Activated B cell treated with CpG ODN at 0.5 μM for 24 hours (primary cell): ENCODE measurements at regions not wholly inside any gene's neighbourhood (a gene's known extent, or its start where the extent isn't known, plus 50 kb on each side); places are given as distances from the start of the nearest gene placed in this dataset.

ENCODE experiments used
- ATAC-seq: fragments of 200-7000 bp; cut with Tn5 transposase; one replicate; pipeline ENCODE4 v1.10.0; 2021; ENCODE audit warnings: low read depth, mild to moderate bottlenecking, moderate library complexity
- CTCF ChIA-PET: fragments of 350-600 bp; sonication (Branson Sonifier 250); formaldehyde crosslinking; loops from one replicate; lab custom pipeline; 2021; ENCODE audit warnings: antibody characterized with exemption; lab: Charles Lee
- POLR2A ChIA-PET: fragments of 350-600 bp; sonication (Branson Sonifier 250); formaldehyde crosslinking; loops from one replicate; lab custom pipeline; 2021; ENCODE audit warnings: antibody characterized with exemption; lab: Charles Lee
- DNase-seq: peaks from one replicate; pipeline ENCODE4 v3.0.0; 2022
- H3K27ac Mint-ChIP-seq: one replicate; pipeline ENCODE4 v1.8.0; 2020; ENCODE audit warnings: mixed read lengths
- H3K27me3 Mint-ChIP-seq: one replicate; pipeline ENCODE4 v1.8.0; 2021; ENCODE audit warnings: mixed read lengths
- H3K36me3 Mint-ChIP-seq: one replicate; pipeline ENCODE4 v1.8.0; 2021; ENCODE audit warnings: low read depth, mixed read lengths
- H3K4me1 Mint-ChIP-seq: one replicate; pipeline ENCODE4 v1.8.0; 2021; ENCODE audit warnings: mixed read lengths
- H3K4me3 Mint-ChIP-seq: one replicate; pipeline ENCODE4 v1.8.0; 2020; ENCODE audit warnings: mild to moderate bottlenecking, mixed read lengths
- H3K9me3 Mint-ChIP-seq: one replicate; pipeline ENCODE4 v1.8.0; 2020; ENCODE audit warnings: mixed read lengths
- CTCF ChIP-seq: fragments of 200-600 bp; IDR thresholded peaks from one replicate; pipeline ENCODE4 v1.8.0; 2022; ENCODE audit warnings: antibody characterized with exemption, mild to moderate bottlenecking
- intact Hi-C: fragments of 100-400 bp; cut with micrococcal nuclease; formaldehyde crosslinking; loops from one replicate; pipeline ENCODE4 v1.15.1; 2024

- H3K9me3 Mint-ChIP-seq: no peaks in the 10 kb centered on the region
- intact Hi-C loops: no loop called here
- POLR2A ChIA-PET: interaction anchor here (0.7 kb wide), 1 partner anchor 10 kb away, joined by 3 read pairs; no protein-coding TSS in a partner anchor
Observed at GRCh38 chr5:32505756-32506155, 61.2 kb upstream of the ZFR start.

GRCh38 chr5:32504989-32505596 lies 60.6 kb upstream of the ZFR start:
- no peak for ATAC-seq
- Mint-ChIP-seq H3K27ac (no peak overlapping the region), H3K4me1 (peaks cover 15% of the 10 kb centered on the region), H3K36me3 (no peaks in the 10 kb centered on the region), H3K4me3 (no peak overlapping the region), H3K9me3 (no peaks in the 10 kb centered on the region), H3K27me3 (peaks cover 18% of the 10 kb centered on the region)
- CTCF ChIA-PET: interaction anchor here (1.7 kb wide), 1 partner anchor 85 kb away, joined by 8 read pairs; no protein-coding TSS in a partner anchor
- intact Hi-C loops: no loop called here
- POLR2A ChIA-PET: interaction anchor here (0.7 kb wide), 1 partner anchor 9 kb away, joined by 3 read pairs; no protein-coding TSS in a partner anchor
- TF ChIP-seq CTCF: no peak
- DNase-seq: no peak

More at GRCh38 chr5:32505756-32506155, 61.2 kb upstream of the ZFR start:
- H3K27me3 Mint-ChIP-seq: peaks cover 18% of the 10 kb centered on the region
- no peak for ATAC-seq
- no peaks in the 10 kb centered on the region for H3K36me3 Mint-ChIP-seq
- no peak overlapping the region for H3K27ac Mint-ChIP-seq
- CTCF ChIA-PET: interaction anchor here (1.7 kb wide), 1 partner anchor 84 kb away, joined by 8 read pairs; no protein-coding TSS in a partner anchor
- TF ChIP-seq CTCF: no peak
- no peak for DNase-seq
- H3K4me1 Mint-ChIP-seq: peaks cover 15% of the 10 kb centered on the region
- no peak overlapping the region for H3K4me3 Mint-ChIP-seq

GRCh38 chr5:32504329-32504988 lies 59.9 kb upstream of the ZFR start:
- Mint-ChIP-seq H3K27me3 (peaks cover 18% of the 10 kb centered on the region), H3K4me1 (peaks cover 15% of the 10 kb centered on the region), H3K27ac (no peak overlapping the region), H3K9me3 (no peaks in the 10 kb centered on the region), H3K4me3 (no peak overlapping the region), H3K36me3 (no peaks in the 10 kb centered on the region)
- no peak for DNase-seq
- ChIA-PET CTCF (no interaction called here), POLR2A (no interaction called here)
- TF ChIP-seq CTCF: no peak
- no peak for ATAC-seq
- intact Hi-C loops: no loop called here

- ChIA-PET POLR2A (interaction anchor here (0.6 kb wide), 1 partner anchor 14 kb away, joined by 3 read pairs; no protein-coding TSS in a partner anchor), CTCF (no interaction called here)
- no peak for ATAC-seq
- DNase-seq: no peak
- peaks cover 26% of the 10 kb centered on the region for H3K27me3 Mint-ChIP-seq
- H3K9me3 Mint-ChIP-seq: no peaks in the 10 kb centered on the region
- no peak overlapping the region for H3K27ac Mint-ChIP-seq
- H3K4me3 Mint-ChIP-seq: no peak overlapping the region
- H3K36me3 Mint-ChIP-seq: no peaks in the 10 kb centered on the region
- no peak for TF ChIP-seq CTCF
- peaks cover 15% of the 10 kb centered on the region for H3K4me1 Mint-ChIP-seq
- intact Hi-C loops: no loop called here
Observed at GRCh38 chr5:32503261-32503660, 58.7 kb upstream of the ZFR start.
